ENCODE measurements at regions not wholly inside any gene's neighbourhood (a gene's known extent, or its start where the extent isn't known, plus 50 kb on each side); places are given as distances from the start of the nearest gene placed in this dataset.
"Not testable (repeated sequence)": the region's sequence is repeated elsewhere in the genome, so short reads cannot be mapped to it uniquely, and the experiment has no call there.

DNA sequence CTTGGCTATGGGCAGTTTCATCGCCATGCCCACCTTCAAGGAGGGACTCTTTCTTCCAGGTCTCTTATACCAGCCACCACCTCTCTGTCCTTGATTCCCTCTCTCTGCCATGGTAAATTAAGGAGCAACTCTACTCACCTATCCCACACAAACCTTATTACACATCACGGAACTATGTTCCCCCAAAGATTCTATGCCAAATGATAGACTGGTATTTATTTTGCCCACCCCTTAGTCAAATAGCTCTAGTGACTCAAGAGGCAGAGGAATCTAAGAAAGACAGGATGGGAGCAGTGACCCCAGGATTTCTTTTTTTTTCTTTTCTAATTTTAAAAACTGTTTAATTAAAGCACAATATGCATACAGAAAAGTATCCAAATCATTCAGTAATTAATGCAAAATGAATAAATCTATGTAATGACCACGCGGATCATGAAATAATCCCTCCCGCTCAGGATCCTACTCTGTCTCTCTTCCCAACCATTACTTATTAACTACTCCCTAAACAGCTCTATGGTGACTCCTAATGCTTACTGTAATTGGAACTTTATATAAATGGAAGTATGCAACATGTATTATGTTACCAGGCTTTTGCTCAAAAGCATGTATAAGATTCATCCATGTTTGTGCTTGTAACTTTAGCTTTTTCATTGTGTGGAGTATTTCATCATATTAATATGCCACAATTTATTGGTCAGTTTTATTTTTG, 410.8 kb upstream of the RASGRP1 start:
- DNase-seq (ENCODE audit: low read depth) = no peak

DNA sequence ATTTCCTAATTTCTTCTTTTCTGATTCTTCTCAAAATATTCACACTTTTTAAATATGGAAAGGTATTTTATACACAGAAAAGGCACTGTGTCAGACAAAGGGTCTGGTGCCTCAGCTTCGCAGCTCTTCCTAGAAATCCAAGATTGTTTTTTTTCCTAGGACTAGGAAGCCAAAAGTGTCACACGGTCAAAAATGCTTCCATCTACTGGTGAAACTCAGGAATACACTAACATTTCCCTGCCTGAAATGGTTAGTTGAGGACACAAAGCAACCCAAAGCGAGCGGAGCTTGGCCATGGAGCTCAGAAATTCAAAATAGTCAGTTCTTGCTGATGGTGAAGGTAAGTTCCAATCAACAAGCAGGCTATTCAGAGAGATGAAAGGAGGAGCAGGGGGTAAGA, 426.5 kb upstream of the RASGRP1 start:
- DNase-seq (ENCODE audit: low read depth) = peak; percentile 55

DNA sequence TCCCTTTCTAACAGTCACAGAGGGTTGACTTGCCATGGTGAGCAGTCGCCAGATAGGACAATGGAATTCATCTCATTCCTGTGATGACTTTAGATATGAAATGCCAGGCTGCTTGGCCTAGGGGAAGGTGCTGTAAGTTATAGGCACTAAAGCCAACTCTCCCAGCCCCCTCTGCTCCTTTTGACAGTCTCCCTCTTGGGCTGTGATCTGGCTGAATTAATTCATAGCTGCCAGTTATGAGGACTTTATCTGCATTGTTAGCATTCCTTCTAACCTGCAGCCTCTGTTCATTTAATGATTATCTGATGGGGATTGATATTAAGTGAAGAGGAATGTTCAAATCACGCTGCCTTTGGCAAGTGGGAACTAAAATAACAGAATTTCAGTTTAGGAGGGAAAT, 427.1 kb upstream of the RASGRP1 start:
- DNase-seq (ENCODE audit: low read depth) = peak; percentile 16

DNA sequence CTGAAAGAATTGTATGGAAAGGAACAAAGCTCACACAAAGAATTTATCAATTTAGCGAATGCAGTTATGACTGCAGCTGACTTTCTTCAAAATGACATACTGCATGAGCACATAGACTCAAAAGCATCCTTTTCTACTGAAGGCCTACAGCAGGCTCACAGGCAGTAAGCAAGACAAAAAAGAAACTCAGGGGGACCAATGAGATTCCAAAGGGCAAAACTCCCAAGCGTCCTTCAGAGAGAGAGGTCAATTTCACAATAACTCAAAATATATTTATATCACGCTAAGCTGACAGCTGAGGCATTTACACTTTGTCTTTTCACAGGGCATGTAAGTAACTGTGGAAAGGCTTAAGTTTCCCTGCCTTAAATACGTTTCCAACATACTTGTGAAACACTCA, 427.9 kb upstream of the RASGRP1 start:
- DNase-seq (ENCODE audit: low read depth) = peak; percentile 36

DNA sequence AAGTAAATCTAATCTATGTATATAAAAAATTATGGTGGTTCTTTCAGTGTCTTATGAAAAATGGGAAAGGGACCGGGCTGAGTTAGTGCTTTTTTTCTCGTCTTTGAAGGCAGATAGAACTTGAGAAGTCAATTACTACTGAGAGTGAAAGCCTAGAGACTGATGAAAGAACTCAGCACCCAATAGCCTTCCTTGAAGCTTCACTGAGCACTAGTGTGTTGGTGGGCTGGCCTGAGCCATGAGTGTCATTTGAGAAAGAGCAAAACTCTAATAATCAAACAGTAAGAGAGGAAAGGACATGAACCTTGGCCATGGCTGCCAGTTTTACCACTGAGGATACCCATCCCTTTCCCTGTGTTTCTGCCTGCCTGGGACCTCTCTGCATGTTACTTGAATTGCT, 428.3 kb upstream of the RASGRP1 start:
- no peak for DNase-seq (ENCODE audit: low read depth)

DNA sequence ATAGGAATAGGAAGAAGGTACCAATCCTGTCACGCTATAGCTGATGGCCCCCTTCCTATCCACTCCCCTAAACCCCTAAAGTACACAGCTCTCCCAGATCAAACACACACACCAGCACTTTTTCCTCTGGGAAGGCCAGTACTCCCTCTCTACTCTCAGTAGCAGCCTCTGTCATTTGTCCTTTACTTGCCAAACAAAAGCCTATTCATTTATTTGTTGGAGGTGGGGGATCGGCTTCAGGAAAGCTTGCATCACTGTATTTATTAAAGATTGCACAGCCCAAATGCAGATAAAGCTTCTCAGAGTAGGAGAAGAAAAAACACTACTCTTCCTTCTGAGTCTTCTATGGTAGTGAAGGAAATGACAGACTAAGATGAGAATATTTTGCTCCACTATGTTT, 429.7 kb upstream of the RASGRP1 start:
- DNase-seq (ENCODE audit: low read depth) = no peak

DNA sequence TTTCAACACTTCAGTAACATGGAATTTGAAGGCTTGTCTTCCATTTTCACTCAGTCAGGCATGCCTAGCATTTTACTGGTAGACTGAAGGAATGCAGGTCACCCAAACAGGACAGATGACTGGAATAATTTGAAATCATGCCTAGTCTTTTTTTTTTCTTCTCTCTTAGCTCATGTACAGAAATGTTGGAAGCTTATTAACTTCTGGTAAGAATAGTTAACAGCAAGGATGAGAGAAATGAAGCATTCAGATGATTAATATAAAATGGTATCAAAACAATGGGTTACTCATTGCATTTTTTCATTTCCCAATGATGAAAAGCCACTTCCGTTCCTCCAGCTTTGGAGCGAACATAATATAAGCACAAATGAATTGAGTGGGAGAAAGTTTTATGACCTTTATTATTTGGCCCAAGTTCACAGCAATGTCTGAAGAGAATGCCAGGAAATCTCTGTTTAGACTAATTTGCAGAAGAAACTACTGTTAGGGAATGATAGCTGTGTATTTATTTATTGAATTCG, 431.6 kb upstream of the RASGRP1 start:
- DNase-seq (ENCODE audit: low read depth) = peak; percentile 82

DNA sequence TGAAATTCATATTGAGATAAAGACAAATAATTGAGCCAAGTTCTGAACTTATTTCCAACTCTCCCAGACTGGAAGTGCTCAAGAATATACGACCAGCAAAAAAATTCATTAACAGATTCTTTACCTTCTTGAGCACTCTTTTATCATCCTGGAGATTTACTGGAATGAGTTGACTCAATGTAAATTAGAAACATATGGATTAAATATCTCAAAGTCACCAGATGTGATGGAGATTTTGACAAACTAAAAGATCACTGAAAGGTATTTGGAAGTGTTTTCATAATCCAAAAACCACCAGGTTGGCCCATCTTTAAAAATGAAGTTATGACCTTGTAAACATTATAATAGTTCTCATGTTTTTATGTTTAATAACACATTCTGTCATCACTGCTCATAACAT, 433.2 kb upstream of the RASGRP1 start:
- no peak for DNase-seq (ENCODE audit: low read depth)

DNA sequence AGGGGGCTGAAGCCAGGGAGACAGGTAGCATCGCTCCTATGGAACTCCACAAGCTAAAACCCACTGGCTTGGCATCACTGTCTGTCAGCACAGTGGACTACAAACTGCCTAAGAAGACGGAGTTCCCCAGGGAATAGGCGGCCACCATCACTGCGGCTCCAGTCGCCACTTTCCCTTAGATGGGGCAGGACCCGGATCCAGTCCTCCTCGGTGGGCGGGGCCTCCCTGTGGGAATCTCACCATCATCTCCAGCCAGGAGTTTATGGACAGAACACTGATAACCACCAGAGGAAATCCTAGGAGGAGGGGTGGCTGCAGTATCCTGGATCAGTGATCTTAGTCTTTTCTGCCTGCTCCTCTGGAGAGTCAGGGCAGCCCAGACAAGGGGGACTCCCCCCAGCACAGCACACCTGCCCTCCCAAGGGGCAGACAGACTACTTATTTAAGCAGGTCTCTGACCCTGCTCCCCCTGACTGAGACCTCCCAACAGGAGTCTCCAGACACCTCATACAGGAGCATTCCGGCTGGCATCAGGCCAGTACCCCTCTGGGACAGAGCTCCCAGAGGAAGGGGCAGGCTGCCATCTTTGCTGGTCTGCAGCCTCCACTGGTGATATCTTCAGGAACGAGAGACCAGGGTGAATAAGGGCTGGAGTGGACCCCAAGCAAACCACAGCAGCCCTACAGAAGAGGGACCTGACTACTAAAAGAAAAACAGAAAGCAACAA, 435.6 kb upstream of the RASGRP1 start:
- DNase-seq (ENCODE audit: low read depth) = no peak

DNA sequence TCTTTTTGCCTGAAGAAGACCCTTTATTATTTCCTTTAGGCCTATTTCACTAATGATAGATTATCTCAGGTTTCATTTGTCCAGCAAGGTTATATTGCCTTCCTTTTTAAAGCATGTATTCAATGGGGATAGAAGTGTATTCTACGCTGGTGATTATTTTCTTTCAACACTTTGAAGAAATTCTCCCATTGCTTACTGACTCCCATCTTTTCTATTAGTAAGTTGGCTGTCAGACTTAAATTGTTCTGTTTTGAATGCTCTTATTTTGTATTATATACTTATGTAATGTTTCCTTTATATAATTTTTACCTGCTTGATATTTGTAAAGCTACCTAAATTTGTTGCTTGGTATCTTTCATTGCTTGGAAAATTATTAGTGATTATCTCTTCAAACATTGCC, 445.1 kb upstream of the RASGRP1 start:
- DNase-seq (ENCODE audit: low read depth) = no peak

DNA sequence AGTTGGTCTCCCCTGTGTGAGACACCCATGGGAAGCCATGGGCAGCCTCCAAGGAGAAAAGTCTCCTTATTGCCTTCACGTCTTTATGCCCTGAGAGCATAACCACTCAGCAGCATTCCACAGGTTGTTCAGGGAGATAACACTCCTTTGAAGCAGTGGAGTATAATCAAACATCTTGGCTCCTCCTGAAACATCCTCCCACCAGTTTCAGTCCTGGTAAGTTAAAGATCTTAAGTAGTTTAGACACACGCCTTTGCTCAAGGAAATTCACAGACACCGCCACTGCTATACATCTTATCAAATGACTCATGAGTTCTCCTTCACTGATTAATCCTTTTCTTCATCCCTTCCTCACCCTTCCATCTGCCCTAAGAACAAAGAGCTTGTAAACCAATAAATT, 446.5 kb upstream of the RASGRP1 start:
- not testable (repeated sequence) for DNase-seq (ENCODE audit: low read depth)

DNA sequence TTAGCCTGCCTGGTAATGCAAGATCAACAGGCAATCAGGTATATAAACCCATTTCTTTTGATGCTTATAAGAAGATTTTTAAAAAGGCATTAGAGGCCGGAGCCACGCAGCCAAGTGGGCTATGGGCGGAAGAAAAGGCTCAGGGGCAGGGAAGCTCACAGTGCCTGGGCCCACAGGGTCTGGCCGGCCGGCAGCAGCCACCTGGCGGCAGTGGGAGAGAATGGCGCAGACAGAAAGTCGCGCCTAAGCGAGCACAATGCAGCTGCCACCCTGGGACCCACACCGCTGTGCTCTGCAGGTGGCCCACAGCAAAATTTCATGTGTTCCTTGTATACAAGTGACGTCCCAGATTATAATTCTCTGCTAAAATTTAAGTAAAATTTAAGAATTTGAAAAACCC, 448.6 kb upstream of the RASGRP1 start:
- no peak for DNase-seq (ENCODE audit: low read depth)

DNA sequence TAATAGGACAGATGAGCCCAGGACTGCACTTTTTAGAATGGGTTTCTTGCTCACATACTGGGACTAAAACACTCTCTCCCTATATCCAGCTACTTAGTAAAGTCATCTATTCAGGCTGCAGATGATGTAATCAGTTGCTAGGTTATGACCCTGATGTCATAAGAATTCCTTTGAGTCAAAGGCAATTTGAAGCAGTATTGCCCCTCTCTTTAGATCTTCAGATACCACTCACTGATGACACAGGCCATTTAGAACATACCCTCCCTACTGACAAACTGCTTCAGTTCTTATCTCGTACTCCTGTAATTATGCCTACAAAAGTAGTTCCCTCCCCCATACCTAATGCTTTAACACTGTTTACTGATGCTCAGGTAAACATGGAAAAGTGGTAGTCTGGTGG, 450.1 kb upstream of the RASGRP1 start:
- no peak for DNase-seq (ENCODE audit: low read depth)

DNA sequence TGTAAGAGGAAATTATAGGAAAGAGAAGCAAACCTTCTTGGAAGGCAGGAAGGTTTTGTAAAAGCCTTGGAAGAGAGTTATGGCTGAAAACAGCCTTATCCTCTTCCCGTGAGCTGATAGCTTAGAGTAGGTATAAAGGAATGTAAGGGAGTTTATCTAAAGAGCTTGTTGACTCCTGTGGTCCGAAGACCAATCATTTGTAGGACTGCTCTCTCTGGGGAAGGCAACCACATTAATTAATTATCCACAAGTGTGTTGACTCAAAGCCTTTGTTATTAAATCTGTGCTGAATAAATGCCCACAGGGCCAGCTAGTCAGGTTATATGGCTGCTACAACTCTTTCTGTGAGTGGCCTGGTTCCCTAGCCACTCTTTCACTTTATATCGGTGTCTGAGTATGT, 452.1 kb upstream of the RASGRP1 start:
- no peak for DNase-seq (ENCODE audit: low read depth)

DNA sequence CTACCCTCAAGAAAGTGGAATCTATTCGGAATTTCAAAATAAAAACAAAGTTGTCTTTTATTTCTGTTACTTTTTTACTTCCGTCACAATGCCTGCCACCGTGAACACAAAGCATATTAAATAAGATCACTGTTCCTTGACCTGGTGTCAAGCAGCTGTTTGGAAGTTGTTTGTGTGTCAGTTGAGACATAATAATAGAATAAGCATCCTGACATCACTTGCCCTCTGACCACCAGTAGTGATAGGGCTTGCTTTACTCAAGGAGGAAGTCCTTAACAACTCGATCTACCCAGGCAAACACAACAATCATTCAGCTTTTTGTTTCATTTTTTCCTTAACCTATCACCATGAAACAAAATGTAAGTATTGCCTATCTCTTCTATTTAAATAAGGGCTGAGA, 454.4 kb upstream of the RASGRP1 start:
- no peak for DNase-seq (ENCODE audit: low read depth)

DNA sequence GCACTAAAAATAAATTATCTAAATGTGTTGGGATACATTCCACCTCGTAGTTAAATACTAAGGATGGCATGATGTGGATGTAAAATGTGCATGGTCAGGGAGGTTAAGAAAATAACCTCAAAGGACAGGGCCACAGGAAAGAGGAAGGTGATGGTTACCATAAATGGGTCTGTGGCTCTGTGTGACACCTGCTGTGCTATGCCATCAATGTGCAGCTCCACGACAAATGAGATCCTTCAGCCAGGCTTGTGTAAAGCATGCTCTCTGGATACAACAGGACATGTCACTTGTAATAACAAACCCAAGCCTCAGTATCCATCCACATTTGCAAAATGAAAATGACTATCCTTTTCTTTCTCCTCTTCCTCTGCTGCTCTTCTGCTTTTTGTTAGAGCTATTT, 456.7 kb upstream of the RASGRP1 start:
- no peak for DNase-seq (ENCODE audit: low read depth)

DNA sequence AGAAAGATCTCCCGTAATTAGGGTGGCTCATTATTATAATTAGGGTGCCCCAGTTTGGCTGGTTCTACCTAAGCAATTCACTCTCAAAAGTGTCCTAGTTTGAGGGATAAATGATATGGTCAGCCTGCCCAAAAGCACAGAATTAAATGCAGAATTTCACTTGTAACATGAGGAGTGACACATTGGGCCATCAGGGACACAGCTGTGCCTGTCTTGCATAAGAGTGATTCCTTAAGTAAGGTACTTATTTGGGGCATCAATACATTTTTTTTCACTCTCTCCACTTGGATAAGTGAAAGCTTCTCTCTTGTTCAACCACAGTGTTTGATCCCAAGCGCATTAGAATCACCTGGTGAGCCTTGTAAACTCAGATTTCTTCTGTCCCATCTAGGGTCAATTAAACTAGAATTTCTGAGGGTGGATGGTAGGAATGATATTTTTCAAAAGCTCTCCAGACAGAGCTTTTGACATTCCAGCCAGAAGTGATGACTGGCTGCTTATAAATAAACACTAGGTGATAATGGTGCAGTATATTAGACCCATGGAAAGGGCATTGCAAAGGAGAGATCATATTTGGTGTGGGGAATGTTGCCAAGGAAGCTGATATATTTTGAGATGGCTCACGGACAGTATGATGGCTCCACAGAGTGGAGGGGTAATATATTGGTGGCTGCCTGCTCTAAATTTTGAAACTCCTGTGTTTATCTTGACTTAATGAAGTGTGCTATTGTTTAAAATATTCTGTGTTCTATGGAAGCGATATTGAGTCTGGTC, 458.1 kb upstream of the RASGRP1 start:
- no peak for DNase-seq (ENCODE audit: low read depth)

DNA sequence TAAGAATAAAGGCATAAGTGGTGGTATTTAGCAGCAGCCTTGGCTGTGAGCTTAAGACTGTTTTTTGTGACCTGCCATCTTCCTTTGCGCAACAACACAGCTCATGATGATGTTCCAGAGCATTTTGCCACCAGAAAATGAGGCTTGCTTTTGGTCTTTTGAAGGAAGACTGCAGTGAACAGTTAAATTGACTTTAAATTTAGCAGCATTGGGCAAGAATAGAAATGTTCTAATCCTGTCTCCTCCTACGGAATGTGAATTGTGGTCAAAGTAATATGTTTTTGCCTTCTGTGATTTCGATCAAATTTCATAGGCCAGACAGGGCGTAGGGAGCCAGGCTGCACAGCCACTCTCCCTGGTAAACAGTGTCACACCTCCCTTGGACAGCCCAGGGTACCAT, 460.7 kb upstream of the RASGRP1 start:
- DNase-seq (ENCODE audit: low read depth) = peak; percentile 57

DNA sequence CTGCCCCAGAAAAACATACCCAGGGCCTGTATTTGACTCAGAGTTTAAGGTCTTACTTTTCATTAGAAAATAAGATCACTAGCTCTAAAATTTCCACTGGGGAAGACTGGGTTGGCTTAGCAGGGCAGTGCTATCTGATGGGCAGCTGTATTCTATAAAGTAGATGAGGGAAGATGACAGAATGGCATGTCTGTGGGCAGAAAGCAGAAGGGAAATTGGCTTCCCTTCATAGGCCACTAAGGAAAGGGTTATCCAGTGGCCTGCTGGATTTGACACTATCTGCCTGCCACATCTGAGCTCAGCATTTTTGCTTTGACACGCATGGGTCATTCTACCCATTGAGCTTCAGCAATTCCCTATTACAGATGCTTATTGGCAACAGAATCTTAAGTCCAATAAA, 461.3 kb upstream of the RASGRP1 start:
- DNase-seq (ENCODE audit: low read depth) = no peak

DNA sequence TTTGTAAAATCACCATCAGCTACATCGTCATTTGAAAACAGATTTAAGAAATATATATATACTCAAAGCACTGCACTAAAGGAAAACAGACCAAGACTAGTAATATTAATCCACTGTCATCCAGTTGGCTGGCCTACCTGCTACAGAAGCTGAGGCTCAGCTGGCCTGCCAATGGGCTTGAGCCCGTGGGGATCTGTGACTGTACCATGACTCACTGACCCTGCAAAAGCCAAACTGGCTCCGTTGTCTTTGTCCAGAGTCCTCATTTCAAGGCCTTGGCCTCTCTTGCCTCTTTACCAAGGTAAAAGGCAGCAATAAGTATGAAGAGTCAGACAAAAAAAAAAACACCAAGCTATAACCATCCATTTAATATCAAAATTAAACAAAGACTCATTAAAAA, 463.5 kb upstream of the RASGRP1 start:
- DNase-seq (ENCODE audit: low read depth) = peak; percentile 51

DNA sequence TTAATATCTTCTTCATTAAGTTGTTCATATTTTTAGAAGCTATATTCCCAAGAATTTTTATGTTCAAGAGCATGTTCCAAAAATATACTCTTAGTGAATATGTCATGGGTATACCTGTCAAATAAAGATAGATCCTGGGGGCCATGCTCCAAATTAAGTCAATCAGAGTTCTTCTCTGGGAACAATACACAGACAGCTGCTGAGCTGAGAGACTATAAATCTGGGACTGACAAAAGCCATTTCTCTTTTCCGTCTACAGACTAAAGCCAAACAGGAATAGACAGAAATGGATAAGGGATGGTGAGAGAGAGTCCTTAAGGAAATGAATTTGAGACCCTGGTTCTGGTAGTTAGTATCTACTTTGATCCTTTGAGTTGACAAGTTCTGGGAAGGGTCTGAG, 465.1 kb upstream of the RASGRP1 start:
- DNase-seq (ENCODE audit: low read depth) = no peak

DNA sequence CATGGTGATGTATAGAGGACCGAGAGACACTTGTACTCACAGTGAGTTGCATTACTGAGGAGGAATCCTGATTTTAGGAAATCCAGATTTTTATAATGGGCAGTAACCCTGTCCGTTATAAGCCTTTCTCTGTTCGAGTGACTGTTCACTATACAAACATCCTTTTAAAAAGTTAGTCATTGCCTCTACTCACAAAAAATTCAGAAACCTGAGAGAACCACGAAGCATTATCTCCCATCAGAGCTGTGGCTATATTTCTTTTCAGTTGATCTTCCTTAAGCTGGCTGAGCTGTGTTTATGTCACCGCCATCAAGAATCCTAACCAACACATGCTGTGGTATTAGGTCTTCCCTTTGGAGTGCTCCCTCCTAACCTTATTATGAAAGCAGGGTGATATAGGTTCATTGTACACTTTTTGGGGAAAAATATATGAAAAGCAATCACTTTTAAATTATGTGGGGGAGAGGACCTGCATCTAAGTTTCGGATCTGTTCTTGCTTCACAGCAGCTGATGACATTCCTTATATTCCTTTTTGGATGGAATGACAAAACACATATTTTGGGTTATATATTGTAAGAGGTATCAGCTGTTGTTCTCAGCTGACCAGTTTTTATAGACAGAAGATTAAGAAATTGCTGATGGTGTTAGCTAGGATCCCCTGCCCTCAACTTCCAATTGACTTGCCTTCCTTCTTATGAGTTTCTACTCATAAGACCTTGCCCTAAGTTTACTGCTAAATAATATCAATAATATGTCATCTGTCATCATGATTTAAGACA, 465.9 kb upstream of the RASGRP1 start:
- DNase-seq (ENCODE audit: low read depth) = no peak

All from iris pigment epithelial cell (primary cell).